ENCODE measurements at regions not wholly inside any gene's neighbourhood (a gene's known extent, or its start where the extent isn't known, plus 50 kb on each side); places are given as distances from the start of the nearest gene placed in this dataset.

GRCh38 chr14:84420221-84420620 lies 1109.7 kb upstream of the FLRT2 start:
- Mint-ChIP-seq H3K27ac (no peak overlapping the region), H3K4me3 (no peak overlapping the region), H3K27me3 (no peaks in the 10 kb centered on the region), H3K4me1 (no peaks in the 10 kb centered on the region), H3K36me3 (no peaks in the 10 kb centered on the region), H3K9me3 (ENCODE audit: low read depth) (peaks cover 5% of the 10 kb centered on the region)
- DNase-seq = no peak
- CTCF ChIA-PET = no interaction called here
- ATAC-seq = no peak

GRCh38 chr14:84421621-84422020 lies 1108.3 kb upstream of the FLRT2 start:
- no peak for ATAC-seq
- Mint-ChIP-seq H3K27ac (no peak overlapping the region), H3K36me3 (no peaks in the 10 kb centered on the region), H3K4me3 (no peak overlapping the region), H3K27me3 (no peaks in the 10 kb centered on the region), H3K4me1 (no peaks in the 10 kb centered on the region), H3K9me3 (ENCODE audit: low read depth) (peaks cover 2% of the 10 kb centered on the region)
- CTCF ChIA-PET = no interaction called here
- no peak for DNase-seq

GRCh38 chr14:84425968-84426367 lies 1104.0 kb upstream of the FLRT2 start:
- ATAC-seq (no peak), DNase-seq (no peak)
- no peaks in the 10 kb centered on the region for H3K9me3 Mint-ChIP-seq (ENCODE audit: low read depth)
- no peaks in the 10 kb centered on the region for H3K4me1 Mint-ChIP-seq
- no peak overlapping the region for H3K4me3 Mint-ChIP-seq
- CTCF ChIA-PET = no interaction called here
- no peak overlapping the region for H3K27ac Mint-ChIP-seq
- no peaks in the 10 kb centered on the region for H3K36me3 Mint-ChIP-seq
- H3K27me3 Mint-ChIP-seq = no peaks in the 10 kb centered on the region

- CTCF ChIA-PET = interaction anchor here (0.6 kb wide), 1 partner anchor 654 kb away, joined by 6 read pairs; no protein-coding TSS in a partner anchor
Observed at GRCh38 chr14:84432676-84433075, 1097.3 kb upstream of the FLRT2 start.

GRCh38 chr14:84433961-84434360 lies 1096.0 kb upstream of the FLRT2 start:
- Mint-ChIP-seq H3K27ac (no peak overlapping the region), H3K4me1 (no peaks in the 10 kb centered on the region), H3K9me3 (ENCODE audit: low read depth) (peaks cover 16% of the 10 kb centered on the region), H3K36me3 (no peaks in the 10 kb centered on the region), H3K4me3 (no peak overlapping the region), H3K27me3 (no peaks in the 10 kb centered on the region)
- CTCF ChIA-PET = no interaction called here
- no peak for DNase-seq
- ATAC-seq = no peak

More at GRCh38 chr14:84432676-84433075, 1097.3 kb upstream of the FLRT2 start:
- H3K27ac Mint-ChIP-seq = no peak overlapping the region
- no peaks in the 10 kb centered on the region for H3K27me3 Mint-ChIP-seq
- no peak for ATAC-seq
- DNase-seq = no peak
- no peak overlapping the region for H3K4me3 Mint-ChIP-seq
- no peaks in the 10 kb centered on the region for H3K36me3 Mint-ChIP-seq
- H3K4me1 Mint-ChIP-seq = no peaks in the 10 kb centered on the region
- H3K9me3 Mint-ChIP-seq (ENCODE audit: low read depth) = peaks cover 16% of the 10 kb centered on the region

- Mint-ChIP-seq H3K27ac (no peak overlapping the region), H3K27me3 (no peaks in the 10 kb centered on the region), H3K4me1 (no peaks in the 10 kb centered on the region), H3K36me3 (no peaks in the 10 kb centered on the region), H3K4me3 (no peak overlapping the region), H3K9me3 (ENCODE audit: low read depth) (peaks cover 19% of the 10 kb centered on the region)
- no peak for DNase-seq
- ATAC-seq = no peak
- CTCF ChIA-PET = no interaction called here
Observed at GRCh38 chr14:84435820-84436324, 1094.1 kb upstream of the FLRT2 start.

- H3K36me3 Mint-ChIP-seq = no peaks in the 10 kb centered on the region
- no peak overlapping the region for H3K4me3 Mint-ChIP-seq
- ATAC-seq = no peak
- DNase-seq = no peak
- CTCF ChIA-PET = no interaction called here
- no peaks in the 10 kb centered on the region for H3K4me1 Mint-ChIP-seq
- peaks cover 19% of the 10 kb centered on the region for H3K9me3 Mint-ChIP-seq (ENCODE audit: low read depth)
- no peaks in the 10 kb centered on the region for H3K27me3 Mint-ChIP-seq
- no peak overlapping the region for H3K27ac Mint-ChIP-seq
Observed at GRCh38 chr14:84436528-84436927, 1093.4 kb upstream of the FLRT2 start.

- no peak overlapping the region for H3K27ac Mint-ChIP-seq
- no peak overlapping the region for H3K4me3 Mint-ChIP-seq
- CTCF ChIA-PET = no interaction called here
- DNase-seq = no peak
- H3K36me3 Mint-ChIP-seq = no peaks in the 10 kb centered on the region
- ATAC-seq = no peak
- H3K9me3 Mint-ChIP-seq (ENCODE audit: low read depth) = peaks cover 3% of the 10 kb centered on the region
- H3K27me3 Mint-ChIP-seq = no peaks in the 10 kb centered on the region
- H3K4me1 Mint-ChIP-seq = no peaks in the 10 kb centered on the region
Observed at GRCh38 chr14:84442521-84442920, 1087.4 kb upstream of the FLRT2 start.

GRCh38 chr14:84445486-84445885 lies 1084.5 kb upstream of the FLRT2 start:
- Mint-ChIP-seq H3K27ac (no peak overlapping the region), H3K4me3 (no peak overlapping the region), H3K36me3 (no peaks in the 10 kb centered on the region), H3K27me3 (no peaks in the 10 kb centered on the region), H3K4me1 (no peaks in the 10 kb centered on the region), H3K9me3 (ENCODE audit: low read depth) (no peaks in the 10 kb centered on the region)
- ATAC-seq = no peak
- DNase-seq = no peak
- CTCF ChIA-PET = no interaction called here

- CTCF ChIA-PET = no interaction called here
- Mint-ChIP-seq H3K4me3 (no peak overlapping the region), H3K27me3 (no peaks in the 10 kb centered on the region), H3K4me1 (no peaks in the 10 kb centered on the region), H3K9me3 (ENCODE audit: low read depth) (no peaks in the 10 kb centered on the region), H3K36me3 (no peaks in the 10 kb centered on the region), H3K27ac (no peak overlapping the region)
- DNase-seq = no peak
- no peak for ATAC-seq
Observed at GRCh38 chr14:84446250-84446649, 1083.7 kb upstream of the FLRT2 start.

GRCh38 chr14:84453307-84453950 lies 1076.5 kb upstream of the FLRT2 start:
- CTCF ChIA-PET = no interaction called here
- no peak for ATAC-seq

GRCh38 chr14:84454114-84454513 lies 1075.8 kb upstream of the FLRT2 start:
- Mint-ChIP-seq H3K4me1 (no peaks in the 10 kb centered on the region), H3K27me3 (no peaks in the 10 kb centered on the region), H3K36me3 (no peaks in the 10 kb centered on the region), H3K9me3 (ENCODE audit: low read depth) (no peaks in the 10 kb centered on the region), H3K27ac (no peak overlapping the region), H3K4me3 (no peak overlapping the region)
- CTCF ChIA-PET = no interaction called here
- DNase-seq (no peak), ATAC-seq (no peak)

More at GRCh38 chr14:84453307-84453950, 1076.5 kb upstream of the FLRT2 start:
- Mint-ChIP-seq H3K4me1 (no peaks in the 10 kb centered on the region), H3K27me3 (no peaks in the 10 kb centered on the region), H3K4me3 (no peak overlapping the region), H3K27ac (no peak overlapping the region), H3K9me3 (ENCODE audit: low read depth) (no peaks in the 10 kb centered on the region), H3K36me3 (no peaks in the 10 kb centered on the region)
- no peak for DNase-seq

GRCh38 chr14:84456946-84457345 lies 1073.0 kb upstream of the FLRT2 start:
- Mint-ChIP-seq H3K4me1 (no peaks in the 10 kb centered on the region), H3K27me3 (no peaks in the 10 kb centered on the region), H3K36me3 (no peaks in the 10 kb centered on the region), H3K9me3 (ENCODE audit: low read depth) (no peaks in the 10 kb centered on the region), H3K27ac (no peak overlapping the region), H3K4me3 (no peak overlapping the region)
- CTCF ChIA-PET = no interaction called here
- no peak for ATAC-seq
- no peak for DNase-seq

- H3K27ac Mint-ChIP-seq = no peak overlapping the region
- no peak for ATAC-seq
- no peaks in the 10 kb centered on the region for H3K27me3 Mint-ChIP-seq
- no peaks in the 10 kb centered on the region for H3K9me3 Mint-ChIP-seq (ENCODE audit: low read depth)
- H3K4me3 Mint-ChIP-seq = no peak overlapping the region
- H3K4me1 Mint-ChIP-seq = no peaks in the 10 kb centered on the region
- CTCF ChIA-PET = no interaction called here
- no peaks in the 10 kb centered on the region for H3K36me3 Mint-ChIP-seq
- no peak for DNase-seq
Observed at GRCh38 chr14:84458881-84459280, 1071.1 kb upstream of the FLRT2 start.

- ATAC-seq = no peak
- Mint-ChIP-seq H3K4me3 (no peak overlapping the region), H3K36me3 (no peaks in the 10 kb centered on the region), H3K9me3 (ENCODE audit: low read depth) (peaks cover 4% of the 10 kb centered on the region), H3K27ac (no peak overlapping the region), H3K4me1 (no peaks in the 10 kb centered on the region), H3K27me3 (no peaks in the 10 kb centered on the region)
- DNase-seq = no peak
- CTCF ChIA-PET = no interaction called here
Observed at GRCh38 chr14:84465880-84466279, 1064.1 kb upstream of the FLRT2 start.

All from activated CD8-positive, alpha-beta memory T cell treated with anti-CD3 and anti-CD28 coated beads, Interleukin-2, amount 10 ng/mL, durations not matched to agents 7 days and 5 days (primary cell).